CD4-positive, alpha-beta T cell treated with Interferon gamma for 1 hour (primary cell): ENCODE measurements at regions not wholly inside any gene's neighbourhood (a gene's known extent, or its start where the extent isn't known, plus 50 kb on each side); places are given as distances from the start of the nearest gene placed in this dataset.

Source experiments
- DNase-seq: peaks from one replicate; pipeline ENCODE4 v3.0.0-alpha.2; 2020

GRCh38 chr1:218686258-218686657 is 341.1 kb downstream of the TGFB2 start:
- no peak for DNase-seq

DNA sequence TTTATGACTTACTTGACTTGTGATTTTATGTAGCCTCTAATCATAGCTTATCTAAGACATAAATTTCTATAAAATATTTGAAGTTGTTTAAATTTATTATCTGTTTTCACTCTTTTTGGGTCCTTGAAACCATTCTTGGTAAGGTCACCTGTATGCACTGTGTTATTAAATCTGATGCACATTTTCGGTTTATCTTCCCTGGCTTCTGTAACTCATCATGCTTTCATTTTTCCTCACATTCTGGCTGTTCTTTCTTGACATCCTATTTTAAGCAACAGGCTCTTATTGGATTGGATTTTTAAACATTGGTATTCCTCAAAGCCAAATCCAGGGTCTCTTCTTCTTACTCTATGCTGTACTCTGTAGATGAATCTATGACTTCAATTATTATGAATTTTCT is 341.6 kb downstream of the TGFB2 start:
- DNase-seq, result no peak

GRCh38 chr1:218692808-218693207 is 347.7 kb downstream of the TGFB2 start:
- no peak for DNase-seq

- DNase-seq, result no peak
Observed at GRCh38 chr1:218693599-218693998, 348.5 kb downstream of the TGFB2 start.

DNA sequence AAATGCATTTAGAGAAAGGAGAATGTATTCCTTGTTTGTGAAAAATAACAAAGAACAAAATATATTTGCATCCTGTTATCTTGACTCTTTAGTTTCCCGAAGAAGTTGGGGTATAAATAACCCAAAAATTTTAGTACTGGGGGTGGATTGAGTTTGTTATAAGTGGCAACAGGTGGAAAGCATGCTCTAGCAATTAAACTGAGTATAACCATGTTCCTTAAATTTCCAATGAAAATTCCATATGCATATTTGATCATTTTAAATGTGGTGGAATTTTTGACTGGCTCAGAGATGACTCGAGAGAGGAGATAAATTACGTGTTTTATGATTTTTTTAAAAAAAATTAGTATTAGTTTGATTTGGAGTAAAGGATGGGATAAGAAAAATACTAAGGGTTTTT is 348.9 kb downstream of the TGFB2 start:
- no peak for DNase-seq

GRCh38 chr1:218694636-218695035 is 349.5 kb downstream of the TGFB2 start:
- DNase-seq, result no peak

- no peak for DNase-seq
Observed at GRCh38 chr1:218695525-218695924, 350.4 kb downstream of the TGFB2 start.

GRCh38 chr1:218698141-218698540 is 353.0 kb downstream of the TGFB2 start:
- no peak for DNase-seq

GRCh38 chr1:218699421-218699820 is 354.3 kb downstream of the TGFB2 start:
- no peak for DNase-seq

DNA sequence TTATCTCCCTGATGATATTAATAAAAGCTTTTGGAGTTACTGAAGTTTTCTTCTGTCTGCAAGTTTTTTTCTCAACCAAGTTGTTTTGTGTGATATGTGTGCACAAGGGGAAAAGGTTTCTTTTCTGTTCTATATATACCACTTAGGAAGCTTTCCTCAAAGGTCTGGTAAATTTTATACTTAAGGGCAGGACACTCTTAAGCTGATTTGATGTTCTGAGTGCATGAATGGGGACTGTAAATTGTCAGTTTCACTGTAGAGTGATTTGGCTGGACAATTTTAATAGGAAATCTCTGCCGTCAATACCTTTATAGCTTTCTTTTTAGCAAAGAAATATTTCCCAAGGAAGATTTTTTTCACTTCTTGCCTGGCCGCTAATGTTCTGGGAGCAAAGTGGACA is 354.7 kb downstream of the TGFB2 start:
- no peak for DNase-seq

GRCh38 chr1:218700666-218701065 is 355.5 kb downstream of the TGFB2 start:
- DNase-seq, result no peak

GRCh38 chr1:218701131-218701530 is 356.0 kb downstream of the TGFB2 start:
- DNase-seq, result no peak

- DNase-seq, result no peak
Observed at GRCh38 chr1:218702775-218703174, 357.6 kb downstream of the TGFB2 start.

DNA sequence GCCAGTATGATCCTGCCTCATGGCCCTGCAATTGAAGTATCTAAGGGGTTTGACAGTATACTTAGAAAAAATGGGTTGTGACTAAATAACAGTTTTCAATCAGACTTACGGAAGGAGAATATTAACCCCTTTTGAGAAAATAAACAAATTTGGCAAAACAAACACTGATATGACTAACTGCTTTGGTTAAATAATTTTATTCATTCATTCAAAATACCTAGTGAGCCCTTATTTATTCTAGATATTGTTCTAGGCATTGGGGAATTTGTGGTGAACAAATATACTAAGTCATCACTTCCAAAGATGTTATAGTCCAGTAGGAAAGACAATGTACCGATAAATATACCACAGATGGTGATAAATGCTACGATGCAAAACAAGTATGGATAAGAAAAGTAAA is 358.7 kb downstream of the TGFB2 start:
- no peak for DNase-seq

GRCh38 chr1:218705391-218705790 is 360.3 kb downstream of the TGFB2 start:
- DNase-seq, result no peak

- DNase-seq, result no peak
Observed at GRCh38 chr1:218705911-218706893, 361.1 kb downstream of the TGFB2 start.

DNA sequence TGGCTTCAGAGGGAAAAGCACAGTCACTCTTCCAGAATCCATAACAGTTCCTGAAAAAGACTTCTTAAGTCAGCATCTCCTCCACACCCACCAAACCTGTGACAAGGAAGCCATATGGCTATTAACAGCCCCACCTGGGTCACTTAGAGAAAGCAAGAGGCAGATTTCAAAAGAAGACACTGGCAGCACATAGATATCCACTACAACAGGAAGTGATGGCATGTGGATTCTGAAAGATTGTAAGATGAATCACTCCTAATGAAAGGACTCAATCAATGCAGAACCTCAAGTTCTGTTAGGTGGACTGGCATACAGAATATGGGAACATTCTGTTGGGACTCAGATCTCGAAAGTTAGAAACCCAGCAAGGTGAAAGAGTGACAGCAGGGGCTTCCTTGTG is 365.9 kb downstream of the TGFB2 start:
- no peak for DNase-seq

- DNase-seq, result no peak
Observed at GRCh38 chr1:218711884-218712674, 366.9 kb downstream of the TGFB2 start.

GRCh38 chr1:218712677-218713076 is 367.5 kb downstream of the TGFB2 start:
- no peak for DNase-seq

- no peak for DNase-seq
Observed at GRCh38 chr1:218715961-218716669, 371.0 kb downstream of the TGFB2 start.

DNA sequence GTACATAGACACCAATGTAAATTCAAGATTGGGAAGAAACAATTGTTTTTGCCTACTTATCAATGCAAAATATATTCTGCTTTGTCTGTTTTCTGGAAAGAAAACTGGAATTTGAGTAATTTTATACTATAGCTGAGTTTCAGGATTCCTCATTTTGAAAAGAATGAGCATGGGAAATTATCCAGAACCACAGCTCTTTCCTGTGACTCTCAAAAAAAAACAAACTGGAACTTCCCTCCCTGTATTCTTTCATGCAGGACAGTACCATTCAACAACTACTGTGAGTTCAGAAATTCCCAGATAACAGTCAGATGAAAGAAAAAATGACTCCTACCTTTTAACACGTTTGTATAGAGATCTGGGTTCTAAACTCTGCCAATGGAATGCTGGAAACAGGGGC is 372.4 kb downstream of the TGFB2 start:
- no peak for DNase-seq

GRCh38 chr1:218718206-218718605 is 373.1 kb downstream of the TGFB2 start:
- DNase-seq, result no peak

DNA sequence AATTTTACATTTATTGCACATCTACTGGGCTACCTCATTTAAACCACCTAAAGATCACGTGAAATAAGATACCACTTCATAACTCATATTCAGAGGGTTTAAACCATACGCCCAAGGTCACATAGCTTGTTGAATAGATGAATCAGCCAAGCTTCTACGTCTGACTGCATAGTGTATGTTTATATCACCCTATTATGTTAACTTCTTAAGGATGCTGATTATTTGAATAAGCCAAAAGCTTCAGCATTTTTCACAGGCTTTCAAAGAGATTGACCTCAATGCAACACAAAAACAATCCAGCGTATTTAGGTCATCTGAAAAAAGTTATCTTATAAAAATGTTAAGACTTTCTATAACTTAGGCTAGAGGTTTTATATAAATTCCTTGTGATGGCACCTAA is 373.8 kb downstream of the TGFB2 start:
- no peak for DNase-seq
